ENCODE measurements at regions not wholly inside any gene's neighbourhood (a gene's known extent, or its start where the extent isn't known, plus 50 kb on each side); places are given as distances from the start of the nearest gene placed in this dataset.

DNA sequence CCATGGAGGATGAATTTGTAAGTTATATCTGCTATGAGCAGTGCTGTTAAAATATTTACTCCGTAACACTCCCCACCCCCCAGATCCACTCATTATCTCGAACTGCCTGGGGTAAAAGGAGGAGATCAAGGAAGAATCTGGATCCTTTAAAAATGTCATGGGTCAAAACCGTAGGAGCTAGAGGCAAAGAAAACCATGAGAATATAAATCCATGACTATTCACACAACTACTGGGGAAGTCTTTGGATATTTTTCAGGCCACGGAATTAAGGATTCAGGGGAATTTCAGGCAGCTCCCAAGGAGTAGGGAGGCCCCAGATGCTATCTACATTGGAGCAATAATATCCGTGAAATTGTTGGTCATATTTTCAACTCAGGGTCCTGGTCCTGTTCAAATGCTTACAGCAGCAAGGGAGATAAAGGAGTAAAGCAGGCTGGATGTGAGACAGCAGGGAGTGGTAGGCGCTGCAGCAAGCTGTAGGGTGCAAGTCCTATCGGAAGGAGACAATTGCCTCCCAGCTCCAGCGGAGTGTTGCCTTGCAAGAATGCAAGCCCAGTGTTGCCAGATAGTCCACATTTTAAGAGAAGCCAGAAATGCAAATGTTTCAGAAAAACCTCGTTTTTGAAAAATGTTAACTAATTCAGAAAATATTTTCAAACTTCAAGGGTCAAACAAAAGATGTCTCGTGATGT lies 116.2 kb upstream of the KIT start (continued):
- no peak for TF ChIP-seq BCL11A (IDR thresholded peaks at IDR 0.05; ENCODE audit: low read depth in 2 of 2, low read length in 2 of 2)
- TF ChIP-seq RNF2 (IDR thresholded peaks at IDR 0.05; ENCODE audit: borderline replicate concordance, low read depth, low read length, missing control alignments, poor library complexity, severe bottlenecking) = no peak
- no peak for TF ChIP-seq CBX5 (IDR thresholded peaks at IDR 0.05; ENCODE audit: low read depth, low read length)
- TF ChIP-seq SIN3A (conservative IDR thresholded peaks at IDR 0.05 in 1 of 2, IDR thresholded peaks at IDR 0.05 in 1 of 2; ENCODE audit: low read depth in 1 of 2, low read length in 2 of 2) = no peak
- no peak for TF ChIP-seq SIRT6 (IDR thresholded peaks at IDR 0.05; ENCODE audit: low read length)
- no peak for TF ChIP-seq SAP30 (IDR thresholded peaks at IDR 0.05; ENCODE audit: insufficient read depth, insufficient replicate concordance, low read length)
- no peak for TF ChIP-seq SRF (IDR thresholded peaks at IDR 0.05; ENCODE audit: low read depth, low read length)
- no peak for TF ChIP-seq YY1 (IDR thresholded peaks at IDR 0.05; ENCODE audit: low read depth, low read length)
- TF ChIP-seq FOSL1 (IDR thresholded peaks at IDR 0.05; ENCODE audit: insufficient read depth, low read depth, low read length) = no peak
